ENCODE measurements at regions not wholly inside any gene's neighbourhood (a gene's known extent, or its start where the extent isn't known, plus 50 kb on each side); places are given as distances from the start of the nearest gene placed in this dataset.

GRCh38 chr21:35357041-35357780, 308.1 kb upstream of the RUNX1 start:
- H3K4me3 ChIP-seq (replicated peaks in 1 of 3; ENCODE audit: insufficient read depth in 1 of 3, low read depth in 1 of 3, low read length in 3 of 3), result no peak overlapping the region
- BruUV-seq (replicated peaks), result no TSS peak
- peaks cover 0 to 1% of the 10 kb centered on the region in 2 experiments for H3K27me3 ChIP-seq (ENCODE audit: control insufficient read depth in 2 of 2, insufficient read depth in 2 of 2, low read length in 2 of 2)
- FAIRE-seq, result no peak
- no peak overlapping the region for H3K4me2 ChIP-seq (ENCODE audit: insufficient read depth, low read length)
- no peak overlapping the region for H2AFZ ChIP-seq (ENCODE audit: low read depth, low read length)
- CTCF ChIA-PET, result interaction anchor here (1.2 to 1.5 kb wide), 2 partner anchors 11 to 612 kb away, joined by 3 to 5 read pairs; no protein-coding TSS in a partner anchor
- H3K9me3 ChIP-seq (replicated peaks; ENCODE audit: control insufficient read depth, insufficient read depth, low read length), result no peaks in the 10 kb centered on the region
- POLR2A ChIA-PET, result no interaction called here
- intact Hi-C loops (cut with micrococcal nuclease) (no loop called here), dilution Hi-C loops (cut with MboI; ENCODE audit: extremely low pct_ligation_motif_present, low sequenced_read_pairs) (no loop called here)
- no peaks in the 10 kb centered on the region for H3K36me3 ChIP-seq (ENCODE audit: control insufficient read depth in 2 of 2, extremely low read depth in 1 of 2, insufficient read depth in 2 of 2, low read length in 2 of 2)
- H3K4me1 ChIP-seq (ENCODE audit: control insufficient read depth, extremely low read depth, insufficient read depth, low read length), result no peaks in the 10 kb centered on the region
- no peak for DNase-seq (ENCODE audit: low read depth, low spot score)
- no peaks in the 10 kb centered on the region for H4K20me1 ChIP-seq (replicated peaks; ENCODE audit: control insufficient read depth, extremely low read depth, insufficient read depth, low read length)
- TF ChIP-seq MYC (IDR thresholded peaks at IDR 0.05; ENCODE audit: low read depth, low read length) (no peak), JUN (IDR thresholded peaks at IDR 0.05; ENCODE audit: borderline replicate concordance, insufficient read depth, insufficient read length, low read depth) (no peak), POLR2AphosphoS5 (IDR thresholded peaks at IDR 0.05; ENCODE audit: insufficient read depth, low read depth, low read length) (no peak), POLR2A (IDR thresholded peaks at IDR 0.05; ENCODE audit: low read depth, low read length) (no peak), EZH2 (IDR thresholded peaks at IDR 0.05; ENCODE audit: borderline replicate concordance, low read depth, low read length, severe bottlenecking) (no peak), MAX (IDR thresholded peaks at IDR 0.05; ENCODE audit: insufficient read depth, insufficient read length) (no peak), FOS (IDR thresholded peaks at IDR 0.05; ENCODE audit: borderline replicate concordance, insufficient read depth, low read length) (no peak), GATA2 (IDR thresholded peaks at IDR 0.05; ENCODE audit: insufficient read depth, insufficient read length, low read depth, low read length) (no peak)
- TF ChIP-seq, protein P1, sequence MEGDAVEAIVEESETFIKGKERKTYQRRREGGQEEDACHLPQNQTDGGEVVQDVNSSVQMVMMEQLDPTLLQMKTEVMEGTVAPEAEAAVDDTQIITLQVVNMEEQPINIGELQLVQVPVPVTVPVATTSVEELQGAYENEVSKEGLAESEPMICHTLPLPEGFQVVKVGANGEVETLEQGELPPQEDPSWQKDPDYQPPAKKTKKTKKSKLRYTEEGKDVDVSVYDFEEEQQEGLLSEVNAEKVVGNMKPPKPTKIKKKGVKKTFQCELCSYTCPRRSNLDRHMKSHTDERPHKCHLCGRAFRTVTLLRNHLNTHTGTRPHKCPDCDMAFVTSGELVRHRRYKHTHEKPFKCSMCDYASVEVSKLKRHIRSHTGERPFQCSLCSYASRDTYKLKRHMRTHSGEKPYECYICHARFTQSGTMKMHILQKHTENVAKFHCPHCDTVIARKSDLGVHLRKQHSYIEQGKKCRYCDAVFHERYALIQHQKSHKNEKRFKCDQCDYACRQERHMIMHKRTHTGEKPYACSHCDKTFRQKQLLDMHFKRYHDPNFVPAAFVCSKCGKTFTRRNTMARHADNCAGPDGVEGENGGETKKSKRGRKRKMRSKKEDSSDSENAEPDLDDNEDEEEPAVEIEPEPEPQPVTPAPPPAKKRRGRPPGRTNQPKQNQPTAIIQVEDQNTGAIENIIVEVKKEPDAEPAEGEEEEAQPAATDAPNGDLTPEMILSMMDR (IDR thresholded peaks at IDR 0.05; ENCODE audit: extremely low read depth in 1 of 2, insufficient read depth in 1 of 2, low read depth in 1 of 2, low read length in 2 of 2), result no peak
- no peak overlapping the region for H3K27ac ChIP-seq (ENCODE audit: insufficient read depth, low read depth, low read length)
- H3K79me2 ChIP-seq (ENCODE audit: control insufficient read depth, insufficient read depth, low read length), result no peaks in the 10 kb centered on the region
- no peak overlapping the region for H3K9ac ChIP-seq (replicated peaks; ENCODE audit: extremely low read depth, insufficient read depth, low read length)
- no peaks in the 10 kb centered on the region for H3K9me1 ChIP-seq (replicated peaks; ENCODE audit: control insufficient read depth, extremely low read depth, insufficient read depth, low read length)

All from endothelial cell of umbilical vein (primary cell).